ENCODE measurements at regions not wholly inside any gene's neighbourhood (a gene's known extent, or its start where the extent isn't known, plus 50 kb on each side); places are given as distances from the start of the nearest gene placed in this dataset.

DNA sequence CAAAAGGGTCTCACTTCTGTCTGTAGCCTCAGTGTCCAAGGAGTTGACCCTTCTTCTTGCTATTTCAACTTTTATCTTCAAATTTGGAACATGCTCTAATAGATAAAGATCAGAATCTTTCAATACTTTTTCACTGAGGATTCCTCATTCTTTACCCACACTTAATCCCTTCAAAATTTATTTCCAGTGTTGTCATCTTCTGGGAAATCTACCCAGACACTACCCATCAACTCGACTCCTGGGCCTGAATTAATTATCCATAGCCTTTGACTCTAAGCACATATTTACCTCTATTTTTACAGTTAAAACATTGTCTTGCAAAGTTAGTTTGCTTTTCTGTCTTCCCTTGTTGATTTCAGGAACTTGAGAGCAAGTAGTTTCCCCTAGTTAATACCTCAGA lies 1022.5 kb downstream of the PCDH9 start (continued):
- TF ChIP-seq IRF5 (IDR thresholded peaks at IDR 0.05; ENCODE audit: borderline replicate concordance) (no peak), TCF12 (IDR thresholded peaks at IDR 0.05; ENCODE audit: low read depth, low read length) (no peak), USF1 (IDR thresholded peaks at IDR 0.05; ENCODE audit: borderline replicate concordance, extremely low read length, insufficient read depth, low read depth, low read length) (no peak), SMAD5 (IDR thresholded peaks at IDR 0.05; ENCODE audit: low read depth) (no peak)

- no peaks in the 10 kb centered on the region for H3K79me2 ChIP-seq (ENCODE audit: control insufficient read depth, insufficient read depth, low read length)
- H3K36me3 ChIP-seq (ENCODE audit: control insufficient read depth in 2 of 2, insufficient read depth in 2 of 2, low read length in 1 of 2), result no peaks in the 10 kb centered on the region
- ChIA-PET RAD21 (ENCODE audit: unreplicated experiment) (no interaction called here), POLR2A (no interaction called here), SMC1A (ENCODE audit: uncharacterized antibody, unreplicated experiment) (no interaction called here), CTCF (no interaction called here)
- intact Hi-C loops (cut with micrococcal nuclease; ENCODE audit: unreplicated experiment) (no loop called here), in situ Hi-C loops (cut with MboI) (no loop called here)
- BruUV-seq (replicated peaks), result no TSS peak
- 0% methylated on average over 2 of the region's 2 CpGs for WGBS (ENCODE audit: insufficient coverage, insufficient replicate concordance, low lambda C conversion rate, missing lambda C conversion rate)
- no peak overlapping the region for H3K27ac ChIP-seq (ENCODE audit: control insufficient read depth, insufficient read depth)
- H3K9ac ChIP-seq (ENCODE audit: control insufficient read depth, insufficient read depth, low read length), result no peak overlapping the region
- FAIRE-seq (no peak), ATAC-seq (no peak), DNase-seq (ENCODE audit: low read depth, low spot score) (no peak)
- no peak overlapping the region for H2AFZ ChIP-seq (ENCODE audit: control insufficient read depth, low read depth, low read length)
- H3K4me1 ChIP-seq (ENCODE audit: control insufficient read depth, insufficient read depth, low read length), result no peaks in the 10 kb centered on the region
- H3K4me3 ChIP-seq, result no peak overlapping the region
- H4K20me1 ChIP-seq (ENCODE audit: control insufficient read depth, insufficient read depth), result no peaks in the 10 kb centered on the region
- no peak overlapping the region for H3K4me2 ChIP-seq (ENCODE audit: control insufficient read depth, insufficient read depth)
- H3K9me3 ChIP-seq (replicated peaks; ENCODE audit: control insufficient read depth, insufficient read depth, low read length), result no peaks in the 10 kb centered on the region
- no peaks in the 10 kb centered on the region for H3K27me3 ChIP-seq (replicated peaks in 1 of 2; ENCODE audit: control insufficient read depth in 2 of 2, insufficient read depth in 2 of 2, low read length in 1 of 2)
- TF ChIP-seq HDAC6 (IDR thresholded peaks at IDR 0.05; ENCODE audit: unreplicated experiment) (no peak), GABPA (IDR thresholded peaks at IDR 0.05; ENCODE audit: low read depth) (no peak), RB1 (IDR thresholded peaks at IDR 0.05; ENCODE audit: borderline replicate concordance) (no peak), MTA3 (IDR thresholded peaks at IDR 0.05; ENCODE audit: borderline replicate concordance, low read length) (no peak), HSF1 (IDR thresholded peaks at IDR 0.05; ENCODE audit: low read depth, low read length) (no peak), NFIC (IDR thresholded peaks at IDR 0.05; ENCODE audit: low read depth, low read length) (no peak), IRF4 (IDR thresholded peaks at IDR 0.05; ENCODE audit: low read depth, low read length) (no peak), BMI1 (IDR thresholded peaks at IDR 0.05; ENCODE audit: borderline replicate concordance) (no peak), CHD1 (IDR thresholded peaks at IDR 0.05; ENCODE audit: low read depth, low read length) (no peak), CBFB (IDR thresholded peaks at IDR 0.05; ENCODE audit: low read depth) (no peak), KAT2A (conservative IDR thresholded peaks at IDR 0.05; ENCODE audit: control insufficient read depth, low read depth, low read length) (no peak), DPF2 (IDR thresholded peaks at IDR 0.05) (no peak), YY1 (IDR thresholded peaks at IDR 0.05; ENCODE audit: low read depth, low read length) (no peak), SUZ12 (IDR thresholded peaks at IDR 0.05; ENCODE audit: unreplicated experiment) (no peak)
- TF ChIP-seq, protein P1, sequence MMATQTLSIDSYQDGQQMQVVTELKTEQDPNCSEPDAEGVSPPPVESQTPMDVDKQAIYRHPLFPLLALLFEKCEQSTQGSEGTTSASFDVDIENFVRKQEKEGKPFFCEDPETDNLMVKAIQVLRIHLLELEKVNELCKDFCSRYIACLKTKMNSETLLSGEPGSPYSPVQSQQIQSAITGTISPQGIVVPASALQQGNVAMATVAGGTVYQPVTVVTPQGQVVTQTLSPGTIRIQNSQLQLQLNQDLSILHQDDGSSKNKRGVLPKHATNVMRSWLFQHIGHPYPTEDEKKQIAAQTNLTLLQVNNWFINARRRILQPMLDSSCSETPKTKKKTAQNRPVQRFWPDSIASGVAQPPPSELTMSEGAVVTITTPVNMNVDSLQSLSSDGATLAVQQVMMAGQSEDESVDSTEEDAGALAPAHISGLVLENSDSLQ (IDR thresholded peaks at IDR 0.05), result no peak
- TF ChIP-seq, protein P2, sequence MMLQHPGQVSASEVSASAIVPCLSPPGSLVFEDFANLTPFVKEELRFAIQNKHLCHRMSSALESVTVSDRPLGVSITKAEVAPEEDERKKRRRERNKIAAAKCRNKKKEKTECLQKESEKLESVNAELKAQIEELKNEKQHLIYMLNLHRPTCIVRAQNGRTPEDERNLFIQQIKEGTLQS (IDR thresholded peaks at IDR 0.05; ENCODE audit: borderline replicate concordance, extremely low read depth, low read depth, low read length), result no peak
These were observed 1024.3 kb downstream of the PCDH9 start for GRCh38 chr13:66205807-66206206.
